GM06990 (cell line): ENCODE measurements at regions not wholly inside any gene's neighbourhood (a gene's known extent, or its start where the extent isn't known, plus 50 kb on each side); places are given as distances from the start of the nearest gene placed in this dataset.

Experiments
- DNase-seq: peaks from one replicate; pipeline ENCODE4 v3.0.0-alpha.2; 2011; ENCODE audit not compliant: insufficient read length; ENCODE audit errors: extremely low read depth
- H3K27me3 ChIP-seq: replicated peaks from 2 replicates; pipeline ENCODE4 v1.6.0; 2011; ENCODE audit warnings: low read length; ENCODE audit not compliant: control insufficient read depth, insufficient read depth
- H3K36me3 ChIP-seq: 2 replicates; pipeline ENCODE4 v1.5.1; 2011; ENCODE audit warnings: low read length; ENCODE audit not compliant: control insufficient read depth, insufficient read depth
- H3K4me3 ChIP-seq: replicated peaks from 2 replicates; pipeline ENCODE4 v1.5.1; 2011; ENCODE audit warnings: low read depth, mild to moderate bottlenecking, control low read depth, low read length
- TF ChIP-seq, protein P1 (sequence below): IDR thresholded peaks from 2 replicates; pipeline ENCODE4 v1.5.1; 2011; ENCODE audit warnings: low read length, control low read depth, mild to moderate bottlenecking, inconsistent platforms; ENCODE audit not compliant: insufficient read depth, poor library complexity, severe bottlenecking

GRCh38 chrX:115364670-115365069 is 75.2 kb downstream of the LUZP4 start:
- Histone ChIP-seq H3K36me3 (no peaks in the 10 kb centered on the region), H3K4me3 (no peak overlapping the region), H3K27me3 (no peaks in the 10 kb centered on the region)
- TF ChIP-seq, protein P1, sequence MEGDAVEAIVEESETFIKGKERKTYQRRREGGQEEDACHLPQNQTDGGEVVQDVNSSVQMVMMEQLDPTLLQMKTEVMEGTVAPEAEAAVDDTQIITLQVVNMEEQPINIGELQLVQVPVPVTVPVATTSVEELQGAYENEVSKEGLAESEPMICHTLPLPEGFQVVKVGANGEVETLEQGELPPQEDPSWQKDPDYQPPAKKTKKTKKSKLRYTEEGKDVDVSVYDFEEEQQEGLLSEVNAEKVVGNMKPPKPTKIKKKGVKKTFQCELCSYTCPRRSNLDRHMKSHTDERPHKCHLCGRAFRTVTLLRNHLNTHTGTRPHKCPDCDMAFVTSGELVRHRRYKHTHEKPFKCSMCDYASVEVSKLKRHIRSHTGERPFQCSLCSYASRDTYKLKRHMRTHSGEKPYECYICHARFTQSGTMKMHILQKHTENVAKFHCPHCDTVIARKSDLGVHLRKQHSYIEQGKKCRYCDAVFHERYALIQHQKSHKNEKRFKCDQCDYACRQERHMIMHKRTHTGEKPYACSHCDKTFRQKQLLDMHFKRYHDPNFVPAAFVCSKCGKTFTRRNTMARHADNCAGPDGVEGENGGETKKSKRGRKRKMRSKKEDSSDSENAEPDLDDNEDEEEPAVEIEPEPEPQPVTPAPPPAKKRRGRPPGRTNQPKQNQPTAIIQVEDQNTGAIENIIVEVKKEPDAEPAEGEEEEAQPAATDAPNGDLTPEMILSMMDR: no peak
- DNase-seq: no peak

GRCh38 chrX:115366535-115366934 is 77.0 kb downstream of the LUZP4 start:
- no peaks in the 10 kb centered on the region for H3K36me3 ChIP-seq
- no peak for DNase-seq
- TF ChIP-seq, protein P1: no peak
- H3K27me3 ChIP-seq: no peaks in the 10 kb centered on the region
- no peak overlapping the region for H3K4me3 ChIP-seq

DNA sequence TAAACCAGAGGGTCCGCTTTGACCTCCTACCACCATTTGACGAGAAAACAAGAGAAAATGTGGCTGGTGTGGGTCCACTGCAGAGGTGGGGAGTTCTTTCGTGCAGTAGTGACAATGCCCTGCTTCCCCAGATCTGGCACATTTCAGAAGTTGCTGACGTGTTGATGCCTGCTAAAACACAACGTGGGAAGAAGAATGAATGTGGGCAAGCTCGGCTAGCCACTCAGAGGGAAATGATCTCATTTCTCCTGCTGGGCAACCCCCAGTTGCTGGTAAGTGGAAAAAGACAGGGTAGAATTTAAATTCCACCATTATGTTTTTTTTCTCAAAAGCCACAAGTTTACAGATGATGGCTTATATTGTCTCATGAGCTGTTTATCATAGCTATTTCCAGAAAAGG is 77.9 kb downstream of the LUZP4 start:
- Histone ChIP-seq H3K4me3 (no peak overlapping the region), H3K36me3 (no peaks in the 10 kb centered on the region), H3K27me3 (no peaks in the 10 kb centered on the region)
- DNase-seq: no peak
- TF ChIP-seq, protein P1: no peak

DNA sequence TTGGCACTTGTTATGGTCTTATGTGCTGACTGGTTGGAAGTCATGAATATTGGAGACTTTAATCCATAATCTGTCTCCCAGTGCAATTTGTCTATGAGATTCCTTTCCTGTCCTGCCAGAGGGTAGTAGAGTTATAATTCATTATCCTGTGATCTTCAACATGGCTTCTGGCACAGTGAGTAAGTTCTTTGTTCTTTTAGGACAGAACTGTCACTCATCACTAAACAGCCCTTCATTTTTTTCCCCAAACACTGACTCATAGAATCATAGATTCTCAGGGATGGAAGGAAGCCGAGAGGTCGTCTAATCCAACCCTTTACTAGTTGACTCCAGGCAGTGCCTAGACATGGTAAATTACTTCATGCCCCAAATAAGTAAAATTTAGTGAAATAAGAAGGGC is 78.4 kb downstream of the LUZP4 start:
- Histone ChIP-seq H3K27me3 (no peaks in the 10 kb centered on the region), H3K36me3 (no peaks in the 10 kb centered on the region), H3K4me3 (no peak overlapping the region)
- DNase-seq: no peak
- TF ChIP-seq, protein P1: no peak

- no peak for DNase-seq
- TF ChIP-seq, protein P1: no peak
- Histone ChIP-seq H3K27me3 (no peaks in the 10 kb centered on the region), H3K36me3 (no peaks in the 10 kb centered on the region), H3K4me3 (no peak overlapping the region)
Measured at GRCh38 chrX:115368876-115369275, 79.4 kb downstream of the LUZP4 start.

DNA sequence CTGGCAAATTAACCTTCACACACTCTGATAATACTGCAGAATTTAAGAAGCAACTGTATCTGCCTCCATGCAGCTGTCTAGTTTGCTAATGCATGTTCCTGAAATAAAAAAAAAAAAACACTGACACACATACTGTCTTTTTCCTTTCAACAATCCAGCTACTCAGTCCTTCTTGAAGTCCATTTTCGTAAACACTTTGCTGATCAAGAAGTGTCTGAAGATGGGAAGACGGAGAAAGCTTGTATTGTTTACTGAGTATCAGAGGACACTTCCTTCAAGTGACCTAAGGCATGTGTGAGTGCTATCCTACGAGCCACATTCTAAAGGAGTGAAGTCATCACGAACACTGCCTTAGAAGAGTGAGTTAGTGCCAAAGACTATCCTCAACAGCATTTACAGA is 82.6 kb downstream of the LUZP4 start:
- TF ChIP-seq, protein P1: no peak
- Histone ChIP-seq H3K36me3 (no peaks in the 10 kb centered on the region), H3K27me3 (no peaks in the 10 kb centered on the region), H3K4me3 (no peak overlapping the region)
- no peak for DNase-seq
